ENCODE measurements at regions not wholly inside any gene's neighbourhood (a gene's known extent, or its start where the extent isn't known, plus 50 kb on each side); places are given as distances from the start of the nearest gene placed in this dataset.

DNA sequence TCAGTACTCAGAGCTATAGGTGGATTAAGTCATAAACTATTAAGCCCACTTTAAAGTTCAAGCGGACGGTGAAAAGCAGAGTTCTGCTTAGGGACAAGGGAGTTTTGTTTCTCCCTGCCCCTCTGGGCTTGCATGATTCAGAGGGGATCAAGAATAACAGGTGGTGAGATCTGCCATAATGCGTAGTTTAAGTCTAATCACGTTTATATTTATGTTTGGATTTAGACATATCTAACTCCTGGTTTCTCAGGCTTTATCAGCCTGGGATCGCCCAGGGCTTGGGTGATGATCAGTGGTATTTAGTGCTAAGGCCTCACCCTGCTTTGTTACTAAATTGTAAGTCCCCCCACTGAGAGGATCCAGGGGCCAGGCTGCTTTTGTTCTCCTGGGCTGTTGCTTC lies 335.4 kb upstream of the NRP1 start:
- TF ChIP-seq, protein P1, sequence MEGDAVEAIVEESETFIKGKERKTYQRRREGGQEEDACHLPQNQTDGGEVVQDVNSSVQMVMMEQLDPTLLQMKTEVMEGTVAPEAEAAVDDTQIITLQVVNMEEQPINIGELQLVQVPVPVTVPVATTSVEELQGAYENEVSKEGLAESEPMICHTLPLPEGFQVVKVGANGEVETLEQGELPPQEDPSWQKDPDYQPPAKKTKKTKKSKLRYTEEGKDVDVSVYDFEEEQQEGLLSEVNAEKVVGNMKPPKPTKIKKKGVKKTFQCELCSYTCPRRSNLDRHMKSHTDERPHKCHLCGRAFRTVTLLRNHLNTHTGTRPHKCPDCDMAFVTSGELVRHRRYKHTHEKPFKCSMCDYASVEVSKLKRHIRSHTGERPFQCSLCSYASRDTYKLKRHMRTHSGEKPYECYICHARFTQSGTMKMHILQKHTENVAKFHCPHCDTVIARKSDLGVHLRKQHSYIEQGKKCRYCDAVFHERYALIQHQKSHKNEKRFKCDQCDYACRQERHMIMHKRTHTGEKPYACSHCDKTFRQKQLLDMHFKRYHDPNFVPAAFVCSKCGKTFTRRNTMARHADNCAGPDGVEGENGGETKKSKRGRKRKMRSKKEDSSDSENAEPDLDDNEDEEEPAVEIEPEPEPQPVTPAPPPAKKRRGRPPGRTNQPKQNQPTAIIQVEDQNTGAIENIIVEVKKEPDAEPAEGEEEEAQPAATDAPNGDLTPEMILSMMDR (IDR thresholded peaks at IDR 0.05), result no peak
- no peak for TF ChIP-seq POLR2A (IDR thresholded peaks at IDR 0.05)

Measured in uterus (tissue), 2 donors.